ENCODE measurements at regions not wholly inside any gene's neighbourhood (a gene's known extent, or its start where the extent isn't known, plus 50 kb on each side); places are given as distances from the start of the nearest gene placed in this dataset.
"Not testable (repeated sequence)": the region's sequence is repeated elsewhere in the genome, so short reads cannot be mapped to it uniquely, and the experiment has no call there.

DNA sequence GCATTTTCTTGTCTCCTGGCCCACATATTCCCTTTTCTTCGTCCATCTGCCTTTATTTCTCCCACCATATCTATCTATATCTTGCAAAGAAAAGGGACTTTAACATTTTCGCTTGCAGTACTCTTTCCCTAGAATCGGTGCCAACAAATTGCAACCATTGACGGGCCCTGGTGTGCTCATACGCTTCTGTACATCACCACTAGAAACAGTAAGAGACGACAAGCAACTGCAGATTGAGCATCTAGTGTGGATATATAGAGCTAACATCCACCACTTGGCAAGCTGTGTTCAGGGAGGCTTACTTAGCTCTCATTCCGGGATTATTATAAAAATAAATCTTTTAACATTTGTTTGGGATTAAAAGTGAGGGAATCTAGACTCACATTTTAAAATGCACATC is 230.8 kb upstream of the PKN2 start:
- DNase-seq, result no peak

- DNase-seq, result no peak
These were observed 229.3 kb upstream of the PKN2 start for GRCh38 chr1:88454781-88455180.

DNA sequence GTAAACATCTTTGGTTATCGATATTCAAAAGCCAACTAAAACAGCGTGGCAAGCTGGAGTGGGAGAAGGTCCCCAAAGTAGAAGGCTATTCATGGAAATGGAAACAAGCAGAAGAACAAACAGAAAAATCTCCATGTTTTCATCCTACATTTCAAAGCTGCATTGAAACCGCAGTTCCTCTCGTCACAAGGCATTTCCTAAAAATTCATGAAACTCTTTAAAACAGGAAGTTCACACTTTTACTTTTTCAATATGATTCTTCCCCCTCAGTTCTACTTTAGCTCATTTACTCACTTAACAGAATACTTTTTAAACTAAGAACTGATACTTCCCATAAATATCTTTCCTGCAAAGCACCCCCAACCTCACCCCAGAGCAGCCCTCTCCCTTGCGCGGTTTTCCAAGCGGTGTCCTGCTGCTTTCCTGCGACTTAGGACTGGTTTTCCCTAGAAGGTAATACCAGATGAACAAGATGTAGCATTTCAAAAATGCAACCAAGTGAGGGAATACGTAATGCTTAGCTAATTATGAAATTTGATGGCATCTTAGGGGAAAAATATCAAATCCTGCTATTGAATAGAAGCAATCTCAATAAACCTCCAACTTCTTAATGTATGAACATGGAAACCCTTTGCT is 228.3 kb upstream of the PKN2 start:
- no peak for DNase-seq

DNA sequence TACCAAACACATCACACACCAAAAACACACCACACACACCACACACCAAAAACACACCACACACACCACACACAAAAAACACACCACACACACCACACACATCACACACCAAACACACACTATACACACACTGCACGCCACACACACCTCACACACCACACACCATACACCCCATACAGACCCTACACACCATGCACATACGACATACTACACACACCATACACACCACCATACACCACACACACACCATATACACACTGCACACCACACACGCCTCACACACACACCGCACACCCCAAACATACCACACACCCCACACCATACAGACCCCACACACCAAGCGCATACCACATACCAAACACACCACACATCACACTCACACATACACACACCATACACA is 226.9 kb upstream of the PKN2 start:
- no peak for DNase-seq

DNA sequence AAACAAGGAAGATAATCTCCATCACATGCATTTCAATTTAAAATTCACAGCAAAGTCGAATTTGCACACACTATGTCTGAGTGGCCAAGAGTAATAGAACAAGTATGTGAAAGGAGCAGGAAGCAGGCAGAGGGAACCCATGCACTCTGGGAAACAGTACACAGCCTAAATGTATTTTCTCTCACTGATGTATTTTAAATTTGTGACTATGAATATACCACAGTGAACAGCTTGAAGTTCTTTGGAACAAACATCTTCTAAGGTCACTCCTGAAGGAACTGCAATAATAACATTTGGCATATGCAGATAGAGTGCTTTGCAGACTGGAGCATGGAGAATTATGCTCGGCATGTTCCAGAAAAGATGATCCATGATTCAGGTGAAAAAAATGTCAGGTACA is 223.1 kb upstream of the PKN2 start:
- no peak for DNase-seq

DNA sequence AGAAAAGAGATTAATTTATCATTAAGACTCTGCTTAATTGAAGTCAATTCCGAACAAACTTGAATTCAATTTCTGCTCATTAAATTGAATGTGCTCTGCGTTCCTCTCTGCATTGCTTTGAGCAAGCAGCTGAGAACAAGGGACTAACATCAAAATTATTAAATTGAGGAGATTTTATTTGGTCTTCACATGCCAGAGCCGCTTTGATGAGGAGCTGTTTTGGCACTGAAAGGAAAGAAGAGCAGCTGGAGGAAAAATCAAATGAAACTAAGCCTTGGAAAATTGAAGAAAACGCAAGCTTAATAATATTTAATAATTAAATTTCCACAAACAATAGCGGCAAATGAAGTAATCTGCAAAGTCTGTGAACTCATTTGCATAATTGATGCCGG is 222.0 kb upstream of the PKN2 start:
- DNase-seq, result no peak

DNA sequence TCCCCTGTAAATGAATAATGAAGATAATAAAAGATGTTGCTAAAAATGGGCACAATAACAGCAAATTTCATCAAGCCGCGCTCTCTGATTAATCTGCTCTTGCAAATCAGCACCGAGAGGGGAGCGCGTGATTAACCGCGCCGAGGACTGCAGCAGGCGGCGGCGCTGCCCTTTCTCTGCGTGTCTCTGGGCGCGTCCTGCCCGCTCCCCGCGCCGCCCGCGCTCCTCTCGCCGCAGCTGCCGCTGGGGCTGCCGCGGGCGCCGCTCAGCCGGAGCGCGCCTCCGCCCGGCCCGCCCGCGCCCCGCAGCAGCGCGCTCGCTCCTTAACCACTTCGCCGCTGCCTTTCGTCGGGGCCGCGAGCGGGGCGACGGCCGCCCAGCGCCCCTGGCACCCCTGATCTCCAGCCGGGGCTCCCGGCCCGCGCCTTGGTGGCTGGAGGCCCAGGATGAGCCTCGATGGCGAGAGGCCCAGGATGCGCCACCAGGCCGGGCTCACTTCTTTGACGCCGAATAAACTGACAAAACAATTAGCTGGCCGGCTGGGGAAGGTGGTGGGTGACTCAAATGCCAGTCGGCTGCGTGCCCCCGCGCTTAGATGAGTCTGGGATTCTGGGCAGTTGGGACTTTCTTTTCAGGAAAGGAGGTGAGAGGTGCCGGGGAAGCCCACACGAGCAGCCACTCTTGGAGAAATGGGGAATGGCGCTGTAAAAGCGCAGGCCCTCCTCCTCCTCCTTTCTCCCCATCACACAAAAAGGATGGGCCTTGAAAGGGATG is 221.4 kb upstream of the PKN2 start:
- no peak for DNase-seq

- no peak for DNase-seq
These were observed 220.6 kb upstream of the PKN2 start for GRCh38 chr1:88463401-88463985.

DNA sequence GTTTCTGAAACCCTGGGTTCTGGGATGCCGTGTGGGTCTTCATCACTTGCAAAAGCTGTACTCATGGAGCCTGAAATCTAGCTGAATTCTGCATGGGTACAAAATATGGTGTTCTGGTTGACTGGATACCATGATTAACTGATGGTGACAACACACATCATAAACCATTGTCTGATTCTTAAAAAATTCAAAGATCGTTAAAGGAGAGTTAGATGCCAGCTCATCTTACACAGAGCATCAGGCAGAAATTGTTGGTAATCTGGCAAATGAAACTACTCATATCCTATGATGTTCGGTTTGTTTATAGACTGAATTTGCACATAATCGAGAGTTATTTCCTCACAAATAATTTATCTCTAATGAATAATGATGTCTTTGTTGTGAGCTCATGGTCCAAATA is 218.1 kb upstream of the PKN2 start:
- DNase-seq, result no peak

DNA sequence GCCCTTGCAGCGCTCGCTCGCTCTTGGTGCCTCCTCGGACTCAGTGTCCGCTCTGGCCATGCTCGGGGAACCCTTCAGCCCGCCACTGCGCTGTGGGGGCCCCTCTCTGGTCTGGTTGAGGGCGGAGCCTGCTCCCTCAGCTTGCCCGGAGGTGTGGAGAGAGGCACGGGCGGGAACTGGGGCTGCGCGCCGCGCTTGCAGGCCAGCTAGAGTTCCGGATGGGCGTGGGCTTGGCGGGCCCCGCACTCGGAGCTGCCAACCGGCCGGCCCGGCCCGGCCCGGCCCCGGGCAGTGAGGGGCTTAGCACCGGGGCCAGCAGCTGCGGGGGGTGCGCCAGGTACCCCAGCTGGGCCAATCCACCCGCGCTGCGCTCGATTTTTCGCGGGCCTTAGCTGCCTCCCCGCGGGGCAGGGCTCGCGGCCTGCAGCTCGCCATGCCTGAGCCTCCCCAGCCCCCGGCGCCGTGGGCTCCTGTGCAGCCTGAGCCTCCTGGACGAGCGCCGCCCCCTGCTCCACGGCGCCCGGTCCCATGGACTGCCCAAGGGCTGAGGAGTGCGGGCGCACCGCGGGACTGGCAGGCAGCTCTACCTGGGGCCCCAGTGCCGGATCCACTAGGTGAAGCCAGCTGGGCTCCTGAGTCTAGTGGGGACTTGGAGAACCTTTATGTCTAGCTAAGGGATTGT is 217.0 kb upstream of the PKN2 start:
- DNase-seq, result no peak

GRCh38 chr1:88472298-88472697 is 211.8 kb upstream of the PKN2 start:
- no peak for DNase-seq

DNA sequence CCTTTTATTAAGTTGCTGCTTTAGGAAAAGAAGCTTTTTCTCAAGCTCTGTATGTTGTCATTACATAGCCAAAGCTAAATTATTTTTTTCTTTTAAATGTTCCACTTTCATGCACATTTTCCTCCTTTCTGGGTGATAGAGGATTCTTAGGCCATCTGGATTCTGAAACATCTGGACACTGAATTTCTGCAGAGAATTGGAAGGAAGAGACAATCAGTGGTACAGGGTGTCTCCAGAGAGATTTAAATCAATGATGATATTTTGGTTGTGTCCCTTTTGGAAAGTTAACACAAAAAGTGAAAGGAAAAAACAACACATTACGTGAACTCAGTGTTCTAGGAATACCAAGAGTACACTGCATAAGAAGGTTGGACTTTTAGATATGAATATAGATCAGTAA is 211.4 kb upstream of the PKN2 start:
- no peak for DNase-seq

DNA sequence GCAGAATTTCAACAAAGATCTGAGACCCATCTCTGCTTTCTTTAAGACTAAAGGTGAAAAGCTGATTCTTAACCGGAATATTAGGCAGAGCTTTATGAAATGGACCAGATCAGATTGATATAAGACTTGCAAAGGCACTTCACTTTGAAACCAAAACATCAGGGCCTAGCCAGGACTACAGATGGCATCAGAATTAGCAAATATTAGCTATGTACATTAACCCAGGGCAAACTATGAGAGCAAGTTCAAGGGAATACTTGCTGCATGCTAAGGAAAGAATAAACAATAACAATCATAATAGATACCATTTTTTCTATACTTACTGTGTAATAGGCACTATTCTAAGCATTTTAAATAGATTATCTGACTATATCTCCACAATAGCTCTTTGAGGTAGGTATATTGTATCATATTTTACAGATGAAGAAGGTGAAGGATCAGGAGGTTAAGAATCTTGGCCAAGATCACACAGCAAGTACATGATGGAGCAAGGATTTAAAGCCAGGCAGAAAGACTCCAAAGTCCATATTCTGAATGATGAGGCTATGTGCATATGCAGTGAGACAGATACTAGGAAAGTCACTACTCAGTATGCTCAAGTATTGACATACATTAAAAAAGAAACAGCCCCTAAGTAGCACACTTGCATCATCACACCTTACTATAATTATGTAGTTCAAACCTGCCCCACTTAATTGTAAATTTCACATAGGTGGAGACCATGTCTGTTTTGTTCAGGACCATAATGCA is 209.3 kb upstream of the PKN2 start:
- no peak for DNase-seq

GRCh38 chr1:88484881-88485280 is 199.2 kb upstream of the PKN2 start:
- no peak for DNase-seq

DNA sequence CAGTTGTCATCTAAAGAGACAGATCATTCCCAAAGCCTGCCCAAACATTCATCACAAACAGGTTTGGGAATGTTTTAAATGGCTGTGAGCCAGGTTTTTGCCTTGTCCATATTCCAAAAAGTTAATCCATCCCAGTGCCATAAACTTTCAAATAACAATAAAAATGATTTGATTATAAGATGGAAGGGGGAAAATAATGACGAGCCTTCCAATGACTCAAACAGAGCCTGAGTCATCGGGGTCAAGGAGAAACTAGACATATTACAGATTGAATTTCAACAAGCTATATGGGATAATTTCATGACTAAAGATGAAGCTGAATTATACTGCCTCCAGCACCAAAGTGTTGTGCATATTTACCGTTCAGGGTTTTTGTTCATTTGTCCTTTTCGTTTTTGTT is 195.8 kb upstream of the PKN2 start:
- DNase-seq, result no peak

GRCh38 chr1:88490676-88491075 is 193.4 kb upstream of the PKN2 start:
- DNase-seq, result no peak

DNA sequence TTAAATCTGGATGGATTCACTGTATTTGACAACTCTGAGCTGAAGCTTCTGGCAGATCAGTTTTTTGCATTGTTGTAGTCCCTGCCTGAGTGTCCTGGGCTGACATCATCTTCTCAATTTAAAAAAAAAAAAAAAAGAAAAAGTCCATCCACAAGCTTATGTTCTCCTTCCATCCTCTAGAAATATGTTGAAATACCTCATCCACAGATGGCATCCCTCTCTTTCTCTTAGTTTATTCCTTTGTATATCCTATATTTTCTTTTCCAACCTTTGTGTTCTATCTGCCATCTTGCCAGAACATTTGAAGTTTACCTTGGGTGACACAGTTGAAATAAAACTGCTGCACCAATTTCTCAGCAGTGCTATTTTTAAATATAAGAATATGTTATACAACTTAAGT is 184.4 kb upstream of the PKN2 start:
- no peak for DNase-seq

- no peak for DNase-seq
These were observed 181.2 kb upstream of the PKN2 start for GRCh38 chr1:88502886-88503285.

DNA sequence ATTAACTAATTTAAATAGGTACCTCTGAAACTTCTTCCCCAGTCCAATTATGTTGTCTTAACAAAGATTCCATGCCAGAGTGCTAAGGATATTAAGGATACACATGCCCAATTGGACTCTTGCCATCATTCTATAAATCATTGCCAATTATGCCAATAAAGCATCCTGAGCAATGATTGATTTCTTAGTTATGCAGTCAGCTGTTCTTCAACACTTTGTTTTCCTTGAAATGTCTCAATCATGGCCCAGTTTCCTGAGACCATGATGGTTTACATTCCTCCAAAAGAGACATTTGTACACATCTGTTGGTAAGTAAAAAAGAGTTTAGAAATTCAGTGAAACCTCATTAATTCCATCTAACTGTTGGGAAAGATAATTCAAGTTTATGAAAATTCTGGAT is 180.4 kb upstream of the PKN2 start:
- no peak for DNase-seq

- no peak for DNase-seq
These were observed 179.5 kb upstream of the PKN2 start for GRCh38 chr1:88504601-88505000.

DNA sequence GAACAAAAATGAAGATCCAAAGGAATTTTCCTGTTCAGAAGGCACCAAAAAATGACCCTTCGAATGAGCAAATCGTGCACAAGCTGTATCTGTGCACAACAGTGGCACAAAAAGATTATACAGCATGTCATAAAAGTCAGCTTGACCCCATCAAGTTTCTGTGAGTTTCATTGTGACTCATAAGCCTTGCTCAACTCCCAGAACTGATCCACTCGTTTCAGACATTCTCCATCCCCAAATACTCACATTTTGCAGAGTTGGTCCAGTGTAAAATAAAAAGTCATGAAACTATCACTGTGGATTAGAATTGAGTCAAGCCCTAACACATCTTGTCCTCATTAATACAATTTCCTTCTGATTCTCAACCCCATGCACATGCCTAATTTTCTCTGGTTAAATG is 174.7 kb upstream of the PKN2 start:
- no peak for DNase-seq

GRCh38 chr1:88514544-88515060 is 169.5 kb upstream of the PKN2 start:
- DNase-seq, result no peak

GRCh38 chr1:88517499-88517898 is 166.6 kb upstream of the PKN2 start:
- not testable (repeated sequence) for DNase-seq

All from activated CD4-positive, CD25-positive, alpha-beta regulatory T cell (primary cell).